HL-60 (cell line): ENCODE measurements at regions not wholly inside any gene's neighbourhood (a gene's known extent, or its start where the extent isn't known, plus 50 kb on each side); places are given as distances from the start of the nearest gene placed in this dataset.

ENCODE experiments used
- POLR2AphosphoS5 ChIP-seq: IDR thresholded peaks from 2 replicates; pipeline ENCODE4 v1.6.1; 2012; ENCODE audit warnings: low read depth
- TF ChIP-seq, protein P1 (sequence below): IDR thresholded peaks from one replicate; pipeline ENCODE4 v1.5.1; 2011; ENCODE audit warnings: low read length, control low read depth, inconsistent platforms; ENCODE audit not compliant: insufficient read depth
- TF ChIP-seq, protein P2 (sequence below): IDR thresholded peaks from 2 replicates; pipeline ENCODE4 v1.6.1; 2012; ENCODE audit warnings: low read depth; ENCODE audit not compliant: insufficient replicate concordance

DNA sequence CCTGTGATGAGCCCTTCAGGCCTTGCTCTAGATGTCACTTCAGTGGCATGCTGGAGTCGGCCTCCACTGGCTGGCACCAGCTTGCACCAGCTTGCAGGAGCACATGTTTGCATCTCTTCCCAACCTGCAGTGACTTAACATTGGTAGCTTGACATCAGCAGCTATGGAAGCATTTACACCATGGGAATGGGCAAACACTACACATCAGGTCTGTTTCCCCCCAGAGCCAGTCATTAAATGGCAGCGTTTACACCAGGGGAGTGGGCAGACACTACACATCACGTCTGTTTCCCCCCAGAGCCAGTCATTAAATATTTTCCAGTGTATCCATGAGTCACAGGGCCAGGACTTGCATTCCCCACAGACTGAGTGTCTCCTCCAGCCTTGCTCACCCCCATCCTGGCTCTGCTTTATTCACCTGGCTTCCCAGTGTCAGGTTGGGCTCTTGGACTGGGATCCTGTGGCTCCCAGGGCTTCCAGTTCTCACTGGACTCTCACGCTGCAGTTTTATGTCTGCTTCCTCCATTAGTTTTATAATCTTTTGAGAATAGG lies 51.6 kb upstream of the VRK1 start:
- TF ChIP-seq, protein P1, sequence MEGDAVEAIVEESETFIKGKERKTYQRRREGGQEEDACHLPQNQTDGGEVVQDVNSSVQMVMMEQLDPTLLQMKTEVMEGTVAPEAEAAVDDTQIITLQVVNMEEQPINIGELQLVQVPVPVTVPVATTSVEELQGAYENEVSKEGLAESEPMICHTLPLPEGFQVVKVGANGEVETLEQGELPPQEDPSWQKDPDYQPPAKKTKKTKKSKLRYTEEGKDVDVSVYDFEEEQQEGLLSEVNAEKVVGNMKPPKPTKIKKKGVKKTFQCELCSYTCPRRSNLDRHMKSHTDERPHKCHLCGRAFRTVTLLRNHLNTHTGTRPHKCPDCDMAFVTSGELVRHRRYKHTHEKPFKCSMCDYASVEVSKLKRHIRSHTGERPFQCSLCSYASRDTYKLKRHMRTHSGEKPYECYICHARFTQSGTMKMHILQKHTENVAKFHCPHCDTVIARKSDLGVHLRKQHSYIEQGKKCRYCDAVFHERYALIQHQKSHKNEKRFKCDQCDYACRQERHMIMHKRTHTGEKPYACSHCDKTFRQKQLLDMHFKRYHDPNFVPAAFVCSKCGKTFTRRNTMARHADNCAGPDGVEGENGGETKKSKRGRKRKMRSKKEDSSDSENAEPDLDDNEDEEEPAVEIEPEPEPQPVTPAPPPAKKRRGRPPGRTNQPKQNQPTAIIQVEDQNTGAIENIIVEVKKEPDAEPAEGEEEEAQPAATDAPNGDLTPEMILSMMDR = no peak
- TF ChIP-seq, protein P2, sequence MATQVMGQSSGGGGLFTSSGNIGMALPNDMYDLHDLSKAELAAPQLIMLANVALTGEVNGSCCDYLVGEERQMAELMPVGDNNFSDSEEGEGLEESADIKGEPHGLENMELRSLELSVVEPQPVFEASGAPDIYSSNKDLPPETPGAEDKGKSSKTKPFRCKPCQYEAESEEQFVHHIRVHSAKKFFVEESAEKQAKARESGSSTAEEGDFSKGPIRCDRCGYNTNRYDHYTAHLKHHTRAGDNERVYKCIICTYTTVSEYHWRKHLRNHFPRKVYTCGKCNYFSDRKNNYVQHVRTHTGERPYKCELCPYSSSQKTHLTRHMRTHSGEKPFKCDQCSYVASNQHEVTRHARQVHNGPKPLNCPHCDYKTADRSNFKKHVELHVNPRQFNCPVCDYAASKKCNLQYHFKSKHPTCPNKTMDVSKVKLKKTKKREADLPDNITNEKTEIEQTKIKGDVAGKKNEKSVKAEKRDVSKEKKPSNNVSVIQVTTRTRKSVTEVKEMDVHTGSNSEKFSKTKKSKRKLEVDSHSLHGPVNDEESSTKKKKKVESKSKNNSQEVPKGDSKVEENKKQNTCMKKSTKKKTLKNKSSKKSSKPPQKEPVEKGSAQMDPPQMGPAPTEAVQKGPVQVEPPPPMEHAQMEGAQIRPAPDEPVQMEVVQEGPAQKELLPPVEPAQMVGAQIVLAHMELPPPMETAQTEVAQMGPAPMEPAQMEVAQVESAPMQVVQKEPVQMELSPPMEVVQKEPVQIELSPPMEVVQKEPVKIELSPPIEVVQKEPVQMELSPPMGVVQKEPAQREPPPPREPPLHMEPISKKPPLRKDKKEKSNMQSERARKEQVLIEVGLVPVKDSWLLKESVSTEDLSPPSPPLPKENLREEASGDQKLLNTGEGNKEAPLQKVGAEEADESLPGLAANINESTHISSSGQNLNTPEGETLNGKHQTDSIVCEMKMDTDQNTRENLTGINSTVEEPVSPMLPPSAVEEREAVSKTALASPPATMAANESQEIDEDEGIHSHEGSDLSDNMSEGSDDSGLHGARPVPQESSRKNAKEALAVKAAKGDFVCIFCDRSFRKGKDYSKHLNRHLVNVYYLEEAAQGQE = no peak
- no peak for TF ChIP-seq POLR2AphosphoS5
